HEK293 (cell line): ENCODE measurements at regions not wholly inside any gene's neighbourhood (a gene's known extent, or its start where the extent isn't known, plus 50 kb on each side); places are given as distances from the start of the nearest gene placed in this dataset.

Source experiments
- EGR2 ChIP-seq: fragments of 450-650 bp; formaldehyde crosslinking; IDR thresholded peaks from 2 replicates; pipeline ENCODE4 v1.5.1; 2016; ENCODE audit warnings: low read depth, missing biosample characterization, missing genetic modification characterization
- GFI1B ChIP-seq: fragments of 450-650 bp; formaldehyde crosslinking; IDR thresholded peaks from 2 replicates; pipeline ENCODE4 v1.5.1; 2016; ENCODE audit warnings: missing biosample characterization, missing genetic modification characterization
- KLF16 ChIP-seq: fragments of 450-650 bp; formaldehyde crosslinking; IDR thresholded peaks from 2 replicates; pipeline ENCODE4 v1.5.1; 2017; ENCODE audit warnings: missing biosample characterization, missing genetic modification characterization
- KLF17 ChIP-seq: fragments of 450-650 bp; formaldehyde crosslinking; IDR thresholded peaks from 2 replicates; pipeline ENCODE4 v1.5.1; 2016; ENCODE audit warnings: missing biosample characterization, missing genetic modification characterization
- PRDM2 ChIP-seq: fragments of 450-650 bp; formaldehyde crosslinking; IDR thresholded peaks from 2 replicates; pipeline ENCODE4 v1.5.1; 2016; ENCODE audit warnings: missing biosample characterization, missing genetic modification characterization, borderline replicate concordance
- SCRT2 ChIP-seq: fragments of 450-650 bp; formaldehyde crosslinking; IDR thresholded peaks from 2 replicates; pipeline ENCODE4 v1.5.1; 2016; ENCODE audit warnings: missing biosample characterization, missing genetic modification characterization
- TCF7L2 ChIP-seq: IDR thresholded peaks from 2 replicates; pipeline ENCODE4 v1.6.1; 2011; ENCODE audit warnings: low read depth, mild to moderate bottlenecking, inconsistent platforms, low read length, moderate library complexity, borderline replicate concordance
- ZBTB10 ChIP-seq: fragments of 450-650 bp; formaldehyde crosslinking; IDR thresholded peaks from 2 replicates; pipeline ENCODE4 v1.5.1; 2016; ENCODE audit warnings: missing biosample characterization, missing genetic modification characterization
- ZBTB20 ChIP-seq: fragments of 450-650 bp; formaldehyde crosslinking; IDR thresholded peaks from 2 replicates; pipeline ENCODE4 v1.5.1; 2016; ENCODE audit warnings: missing biosample characterization, missing genetic modification characterization
- ZBTB48 ChIP-seq: fragments of 450-650 bp; formaldehyde crosslinking; IDR thresholded peaks from 2 replicates; pipeline ENCODE4 v1.5.1; 2016; ENCODE audit warnings: missing biosample characterization, missing genetic modification characterization
- ZIC2 ChIP-seq: fragments of 450-650 bp; formaldehyde crosslinking; IDR thresholded peaks from 2 replicates; pipeline ENCODE4 v1.5.1; 2016; ENCODE audit warnings: missing biosample characterization, missing genetic modification characterization
- ZNF112 ChIP-seq: fragments of 450-650 bp; formaldehyde crosslinking; IDR thresholded peaks from 2 replicates; pipeline ENCODE4 v1.5.0; 2017; ENCODE audit warnings: missing biosample characterization, missing genetic modification characterization
- ZNF140 ChIP-seq: fragments of 450-650 bp; formaldehyde crosslinking; IDR thresholded peaks from 2 replicates; pipeline ENCODE4 v1.5.1; 2016; ENCODE audit warnings: missing biosample characterization, missing genetic modification characterization
- ZNF19 ChIP-seq: fragments of 450-650 bp; formaldehyde crosslinking; IDR thresholded peaks from 2 replicates; pipeline ENCODE4; 2016; ENCODE audit warnings: missing biosample characterization, missing genetic modification characterization, low read depth
- ZNF214 ChIP-seq: fragments of 450-650 bp; formaldehyde crosslinking; IDR thresholded peaks from 2 replicates; pipeline ENCODE4 v1.5.1; 2017; ENCODE audit warnings: missing biosample characterization, mild to moderate bottlenecking, missing genetic modification characterization, borderline replicate concordance
- ZNF341 ChIP-seq: fragments of 450-650 bp; formaldehyde crosslinking; IDR thresholded peaks from 2 replicates; pipeline ENCODE4; 2016; ENCODE audit warnings: low read depth, missing biosample characterization, missing genetic modification characterization
- ZNF404 ChIP-seq: fragments of 450-650 bp; formaldehyde crosslinking; IDR thresholded peaks from 2 replicates; pipeline ENCODE4 v1.5.1; 2017; ENCODE audit warnings: missing biosample characterization, missing genetic modification characterization
- ZNF501 ChIP-seq: fragments of 450-650 bp; formaldehyde crosslinking; IDR thresholded peaks from 2 replicates; pipeline ENCODE4 v1.5.1; 2016; ENCODE audit warnings: missing biosample characterization, missing genetic modification characterization
- ZNF513 ChIP-seq: fragments of 450-650 bp; IDR thresholded peaks from 2 replicates; pipeline ENCODE4 v1.5.1; 2018; ENCODE audit warnings: missing biosample characterization, missing genetic modification characterization
- ZNF514 ChIP-seq: fragments of 450-650 bp; formaldehyde crosslinking; IDR thresholded peaks from 2 replicates; pipeline ENCODE4 v1.5.1; 2016; ENCODE audit warnings: missing biosample characterization, missing genetic modification characterization
- ZNF544 ChIP-seq: fragments of 450-650 bp; formaldehyde crosslinking; IDR thresholded peaks from 2 replicates; pipeline ENCODE4 v1.5.0; 2017; ENCODE audit warnings: missing biosample characterization, missing genetic modification characterization
- ZNF555 ChIP-seq: fragments of 450-650 bp; formaldehyde crosslinking; conservative IDR thresholded peaks from 2 replicates; pipeline ENCODE4 v1.5.1; 2017; ENCODE audit warnings: missing biosample characterization, mild to moderate bottlenecking, missing genetic modification characterization, inconsistent platforms
- ZNF561 ChIP-seq: fragments of 450-650 bp; IDR thresholded peaks from 2 replicates; pipeline ENCODE4 v1.5.1; 2018; ENCODE audit warnings: missing biosample characterization, missing genetic modification characterization, borderline replicate concordance
- ZNF610 ChIP-seq: fragments of 450-650 bp; formaldehyde crosslinking; IDR thresholded peaks from 2 replicates; pipeline ENCODE4 v1.5.1; 2016; ENCODE audit warnings: missing biosample characterization, missing genetic modification characterization, borderline replicate concordance
- ZNF621 ChIP-seq: fragments of 450-650 bp; formaldehyde crosslinking; IDR thresholded peaks from 2 replicates; pipeline ENCODE4 v1.5.1; 2017; ENCODE audit warnings: missing biosample characterization, missing genetic modification characterization
- ZNF629 ChIP-seq: fragments of 450-650 bp; formaldehyde crosslinking; IDR thresholded peaks from 2 replicates; pipeline ENCODE4 v1.5.1; 2017; ENCODE audit warnings: missing biosample characterization, missing genetic modification characterization
- ZNF768 ChIP-seq: fragments of 450-650 bp; formaldehyde crosslinking; IDR thresholded peaks from 2 replicates; pipeline ENCODE4 v1.5.1; 2018; ENCODE audit warnings: missing biosample characterization, mild to moderate bottlenecking, missing genetic modification characterization
- ZNF776 ChIP-seq: fragments of 450-650 bp; formaldehyde crosslinking; IDR thresholded peaks from 2 replicates; pipeline ENCODE4 v1.5.0; 2017; ENCODE audit warnings: missing biosample characterization, missing genetic modification characterization, borderline replicate concordance
- ZNF777 ChIP-seq: fragments of 450-650 bp; formaldehyde crosslinking; IDR thresholded peaks from 2 replicates; pipeline ENCODE4 v1.5.1; 2017; ENCODE audit warnings: missing biosample characterization, missing genetic modification characterization, borderline replicate concordance
- ZNF791 ChIP-seq: fragments of 450-650 bp; formaldehyde crosslinking; IDR thresholded peaks from 2 replicates; pipeline ENCODE4 v1.5.1; 2016; ENCODE audit warnings: missing biosample characterization, missing genetic modification characterization
- TF ChIP-seq, protein P1 (sequence below): fragments of 450-650 bp; formaldehyde crosslinking; IDR thresholded peaks from 2 replicates; pipeline ENCODE4 v1.5.1; 2016; ENCODE audit warnings: missing biosample characterization, missing genetic modification characterization

GRCh38 chr5:158287643-158288271 is 428.8 kb upstream of the CLINT1 start (continued):
- TF ChIP-seq ZNF214 (tag by site-specific recombination): no peak
- no peak for TF ChIP-seq KLF17 (tag by site-specific recombination)
- TF ChIP-seq ZNF791: no peak
- TF ChIP-seq ZNF112 (tag by site-specific recombination): no peak
- TF ChIP-seq ZNF629: 0 out of 2 replicates have a peak, but pooled peaks have one; percentile 38
- no peak for TF ChIP-seq ZNF514 (tag by site-specific recombination)
- TF ChIP-seq ZNF544: no peak
- no peak for TF ChIP-seq KLF16 (tag by site-specific recombination)
- peak; percentile 99 for TF ChIP-seq GFI1B (tag by site-specific recombination)
- no peak for TF ChIP-seq ZNF19
- TF ChIP-seq ZNF777: no peak
- no peak for TF ChIP-seq EGR2 (tag by site-specific recombination)
- TF ChIP-seq PRDM2 (tag by site-specific recombination): no peak
- TF ChIP-seq, protein P1, sequence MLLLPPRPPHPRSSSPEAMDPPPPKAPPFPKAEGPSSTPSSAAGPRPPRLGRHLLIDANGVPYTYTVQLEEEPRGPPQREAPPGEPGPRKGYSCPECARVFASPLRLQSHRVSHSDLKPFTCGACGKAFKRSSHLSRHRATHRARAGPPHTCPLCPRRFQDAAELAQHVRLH (tag by site-specific recombination): no peak
- no peak; the same call in 1 of the 2 replicates for TF ChIP-seq ZIC2 (tag by site-specific recombination)
- TF ChIP-seq SCRT2 (tag by site-specific recombination): no peak
- TF ChIP-seq TCF7L2: no peak
- TF ChIP-seq ZBTB48: no peak
- TF ChIP-seq ZNF768 (tag by site-specific recombination): no peak
- no peak for TF ChIP-seq ZNF561 (tag by site-specific recombination)
- no peak for TF ChIP-seq ZBTB10 (tag by site-specific recombination)
- no peak for TF ChIP-seq ZNF776 (tag by site-specific recombination)
- no peak for TF ChIP-seq ZNF621 (tag by site-specific recombination)
- no peak for TF ChIP-seq ZNF501
- no peak for TF ChIP-seq ZNF341
- TF ChIP-seq ZNF610 (tag by site-specific recombination): no peak
- no peak for TF ChIP-seq ZNF140
- no peak for TF ChIP-seq ZNF555 (tag by site-specific recombination)
- TF ChIP-seq ZNF404: no peak
- TF ChIP-seq ZBTB20: no peak
- no peak for TF ChIP-seq ZNF513 (tag by site-specific recombination)
